ENCODE measurements at regions not wholly inside any gene's neighbourhood (a gene's known extent, or its start where the extent isn't known, plus 50 kb on each side); places are given as distances from the start of the nearest gene placed in this dataset.

GRCh38 chr2:220696280-220696669 lies 875.8 kb downstream of the EPHA4 start:
- TF ChIP-seq EP300 (IDR thresholded peaks at IDR 0.05; ENCODE audit: low read depth), result no peak
- no peak for TF ChIP-seq CTCF (IDR thresholded peaks at IDR 0.05)
- no peak for TF ChIP-seq POLR2AphosphoS5 (IDR thresholded peaks at IDR 0.05)

All from transverse colon (tissue), 4 donors.